ENCODE measurements at regions not wholly inside any gene's neighbourhood (a gene's known extent, or its start where the extent isn't known, plus 50 kb on each side); places are given as distances from the start of the nearest gene placed in this dataset.
"Not testable (repeated sequence)": the region's sequence is repeated elsewhere in the genome, so short reads cannot be mapped to it uniquely, and the experiment has no call there.

GRCh38 chr12:75759196-75759595 is 247.8 kb upstream of the KRR1 start:
- intact Hi-C loops (cut with DNase I) = no loop called here
- DNase-seq (no peak), ATAC-seq (ENCODE audit: poor library complexity) (no peak)

DNA sequence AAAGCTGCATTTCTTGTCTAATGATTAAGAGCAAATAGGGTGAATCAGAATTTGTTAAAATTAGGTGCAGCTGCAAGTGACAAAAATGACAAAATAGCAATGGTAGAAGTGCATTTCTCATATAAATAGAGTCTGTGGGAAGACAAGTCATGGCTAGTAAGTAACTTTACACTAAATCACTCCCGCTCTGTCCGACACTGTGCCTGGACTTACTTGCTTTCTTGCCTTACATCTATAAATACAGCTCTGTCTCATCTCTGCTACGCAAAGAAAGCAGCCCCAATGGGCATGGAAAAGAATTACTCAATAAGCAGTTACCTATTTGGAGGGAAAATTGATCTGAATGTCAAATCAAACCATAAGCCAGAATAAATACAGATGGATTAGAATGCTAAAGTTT is 245.4 kb upstream of the KRR1 start:
- no peak for DNase-seq
- no peak for ATAC-seq (ENCODE audit: poor library complexity)
- intact Hi-C loops (cut with DNase I) = no loop called here

DNA sequence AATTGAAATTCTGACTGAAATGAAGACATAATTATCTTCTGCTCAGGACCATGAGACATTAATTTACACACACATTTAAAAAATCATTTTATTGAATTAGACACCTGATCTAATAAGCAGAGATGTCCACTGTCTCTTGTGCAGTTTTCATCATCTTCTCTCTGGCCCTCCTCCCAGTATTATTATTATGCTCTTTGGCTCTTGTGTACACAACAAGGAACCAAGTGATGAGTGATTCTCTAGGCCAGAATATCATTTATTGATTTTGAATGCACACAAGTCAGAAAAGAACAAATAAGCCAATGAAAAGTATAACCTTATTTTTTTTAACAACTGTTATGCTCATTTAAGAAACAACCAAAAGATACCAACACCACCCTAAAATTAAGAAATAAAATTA is 244.7 kb upstream of the KRR1 start:
- no peak for ATAC-seq (ENCODE audit: poor library complexity)
- intact Hi-C loops (cut with DNase I) = no loop called here
- no peak for DNase-seq

DNA sequence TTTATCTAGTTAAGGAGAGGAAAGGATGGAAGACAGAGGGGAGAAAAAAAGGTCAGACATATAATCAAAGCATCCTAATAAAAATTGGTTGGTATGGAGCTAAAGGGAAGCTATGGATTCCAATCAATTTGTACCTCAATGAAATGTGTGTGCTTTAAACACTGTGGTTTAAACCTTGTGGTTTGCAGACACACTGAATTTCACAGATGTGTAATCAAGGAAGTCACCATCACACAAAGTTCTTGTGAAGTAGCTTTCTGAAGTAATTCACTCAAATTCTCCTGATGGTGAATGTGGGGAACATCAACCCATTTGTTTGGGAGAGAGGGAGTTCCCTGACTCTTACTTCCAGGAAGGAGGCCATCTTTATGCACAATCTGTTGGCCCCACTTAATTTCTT is 243.3 kb upstream of the KRR1 start:
- DNase-seq (no peak), ATAC-seq (ENCODE audit: poor library complexity) (no peak)
- intact Hi-C loops (cut with DNase I) = no loop called here

GRCh38 chr12:75754141-75754540 is 242.7 kb upstream of the KRR1 start:
- no peak for DNase-seq
- intact Hi-C loops (cut with DNase I) = no loop called here
- no peak for ATAC-seq (ENCODE audit: poor library complexity)

- intact Hi-C loops (cut with DNase I) = no loop called here
- ATAC-seq (ENCODE audit: poor library complexity) (no peak), DNase-seq (no peak)
Observed at GRCh38 chr12:75751769-75752471, 240.5 kb upstream of the KRR1 start.

GRCh38 chr12:75750716-75751306 is 239.4 kb upstream of the KRR1 start:
- DNase-seq (no peak), ATAC-seq (ENCODE audit: poor library complexity) (no peak)
- intact Hi-C loops (cut with DNase I) = no loop called here

DNA sequence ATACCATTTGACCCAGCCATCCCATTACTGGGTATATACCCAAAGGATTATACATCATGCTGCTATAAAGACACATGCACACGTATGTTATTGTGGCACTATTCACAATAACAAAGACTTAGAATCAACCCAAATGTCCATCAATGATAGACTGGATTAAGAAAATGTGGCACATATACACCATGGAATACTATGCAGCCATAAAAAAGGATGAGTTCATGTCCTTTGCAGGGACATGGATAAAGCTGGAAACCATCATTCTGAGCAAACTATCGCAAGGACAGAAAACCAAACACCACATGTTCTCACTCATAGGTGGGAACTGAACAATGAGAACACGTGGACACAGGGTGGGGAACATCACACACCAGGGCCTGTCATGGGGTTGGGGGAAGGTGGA is 237.6 kb upstream of the KRR1 start:
- ATAC-seq (ENCODE audit: poor library complexity); intact Hi-C loops (cut with DNase I); DNase-seq: not testable (repeated sequence)

- no peak for ATAC-seq (ENCODE audit: poor library complexity)
- no peak for DNase-seq
- intact Hi-C loops (cut with DNase I) = no loop called here
Observed at GRCh38 chr12:75748136-75748535, 236.7 kb upstream of the KRR1 start.

DNA sequence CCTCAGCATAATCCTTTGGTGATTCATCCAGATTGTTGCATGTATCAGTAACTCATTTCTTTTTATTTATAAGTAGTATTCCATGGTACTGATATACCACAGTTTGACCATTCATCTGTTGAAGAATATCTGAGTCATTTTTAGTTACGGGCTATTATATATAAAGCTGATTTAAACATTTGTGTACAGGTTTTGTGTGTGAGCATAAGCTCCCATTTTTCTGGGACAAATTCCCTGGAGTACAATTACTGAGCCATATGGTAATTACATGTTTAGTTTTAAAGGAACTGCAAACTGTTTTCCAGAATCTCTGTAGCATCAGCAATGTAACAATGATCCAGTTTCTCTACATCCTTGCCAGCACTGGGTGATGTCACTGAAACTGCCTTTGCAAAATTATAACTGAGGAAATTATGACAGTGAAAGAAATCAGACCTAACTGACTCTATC is 236.2 kb upstream of the KRR1 start:
- DNase-seq (no peak), ATAC-seq (ENCODE audit: poor library complexity) (no peak)
- intact Hi-C loops (cut with DNase I) = no loop called here

DNA sequence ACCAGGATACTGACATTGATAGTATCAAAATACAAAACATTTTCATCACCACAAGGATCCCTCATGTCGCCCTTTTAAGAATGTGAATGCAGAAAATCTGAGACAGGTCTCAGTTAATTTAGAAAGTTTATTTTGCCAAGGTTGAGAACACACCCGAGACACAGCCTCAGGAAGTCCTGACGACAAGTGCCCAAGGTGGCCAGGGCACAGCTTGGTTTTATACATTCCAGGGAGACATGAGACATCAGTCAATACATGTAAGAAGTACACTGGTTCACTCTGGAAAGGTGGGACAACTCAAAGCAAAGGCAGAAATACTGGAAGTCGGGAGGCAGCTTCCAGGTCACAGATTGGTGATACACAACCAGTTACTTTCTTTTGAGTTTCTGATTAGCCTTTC is 235.2 kb upstream of the KRR1 start:
- ATAC-seq (ENCODE audit: poor library complexity) (no peak), DNase-seq (no peak)
- intact Hi-C loops (cut with DNase I) = no loop called here

- no peak for DNase-seq
- intact Hi-C loops (cut with DNase I) = no loop called here
- no peak for ATAC-seq (ENCODE audit: poor library complexity)
Observed at GRCh38 chr12:75744607-75745256, 233.3 kb upstream of the KRR1 start.

- no peak for ATAC-seq (ENCODE audit: poor library complexity)
- intact Hi-C loops (cut with DNase I) = no loop called here
- DNase-seq = no peak
Observed at GRCh38 chr12:75742961-75743360, 231.6 kb upstream of the KRR1 start.

DNA sequence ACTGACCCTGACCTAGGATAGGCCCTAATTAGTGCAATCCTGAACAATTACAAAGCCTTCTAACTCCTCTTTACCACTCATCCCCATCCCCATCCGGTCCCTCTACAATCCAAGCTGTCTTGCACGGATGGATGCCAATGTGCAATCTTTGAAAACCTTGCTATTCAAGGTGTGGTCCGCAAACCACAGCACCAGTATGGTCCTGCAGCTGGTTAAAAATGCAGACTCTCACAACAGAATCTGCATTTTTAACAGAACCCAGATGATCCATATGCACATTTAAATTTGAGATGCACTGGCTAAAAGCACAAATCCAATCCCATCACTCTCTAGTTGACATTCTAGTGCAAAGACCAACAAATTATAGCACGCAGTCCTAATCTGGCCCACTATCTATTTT is 230.6 kb upstream of the KRR1 start:
- no peak for ATAC-seq (ENCODE audit: poor library complexity)
- intact Hi-C loops (cut with DNase I) = no loop called here
- no peak for DNase-seq

- intact Hi-C loops (cut with DNase I) = no loop called here
- ATAC-seq (ENCODE audit: poor library complexity) = no peak
- DNase-seq = no peak
Observed at GRCh38 chr12:75739912-75740311, 228.5 kb upstream of the KRR1 start.

- intact Hi-C loops (cut with DNase I); ATAC-seq (ENCODE audit: poor library complexity); DNase-seq: not testable (repeated sequence)
Observed at GRCh38 chr12:75739098-75739497, 227.7 kb upstream of the KRR1 start.

GRCh38 chr12:75738486-75738885 is 227.1 kb upstream of the KRR1 start:
- DNase-seq = no peak
- ATAC-seq (ENCODE audit: poor library complexity) = no peak
- intact Hi-C loops (cut with DNase I) = no loop called here

DNA sequence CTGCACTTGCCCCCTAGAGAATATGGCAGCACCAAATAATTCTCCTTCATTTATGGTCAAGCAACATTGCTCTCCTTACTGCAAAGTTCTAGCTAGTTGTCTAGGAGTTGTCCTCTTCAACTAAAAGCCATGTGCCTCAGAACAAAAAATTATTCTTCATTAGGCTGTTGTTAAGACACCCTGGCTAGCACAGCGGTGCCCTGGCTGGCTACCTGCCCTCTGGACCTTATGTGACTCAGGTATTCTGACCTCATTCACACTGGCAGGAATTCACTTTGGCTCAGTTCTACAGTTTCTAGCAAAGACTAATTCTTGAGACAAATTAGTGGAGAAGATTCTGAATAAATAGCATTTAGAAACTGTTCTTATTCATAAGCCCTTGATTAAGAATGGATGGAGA is 224.4 kb upstream of the KRR1 start:
- ATAC-seq (ENCODE audit: poor library complexity) (no peak), DNase-seq (no peak)
- intact Hi-C loops (cut with DNase I) = no loop called here

DNA sequence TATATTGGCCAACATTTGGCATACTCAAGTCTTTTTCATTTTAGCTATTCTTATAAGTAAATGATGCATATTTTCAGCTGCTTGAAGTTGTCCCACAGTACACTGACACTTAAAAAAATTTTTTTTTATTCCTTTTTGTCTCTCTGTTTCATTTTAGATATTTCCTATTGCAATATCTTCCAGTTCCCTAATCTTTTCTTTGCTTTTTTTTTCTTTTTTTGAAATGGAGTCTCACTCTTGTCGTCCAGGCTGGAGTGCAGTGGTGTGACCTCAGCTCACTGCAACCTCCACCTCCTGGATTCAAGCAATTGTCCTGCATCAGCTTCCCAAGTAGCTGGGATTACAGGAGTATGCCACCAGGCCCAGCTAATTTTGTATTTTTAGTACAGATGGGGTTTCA is 217.4 kb upstream of the KRR1 start:
- intact Hi-C loops (cut with DNase I) = no loop called here
- DNase-seq = no peak
- no peak for ATAC-seq (ENCODE audit: poor library complexity)

DNA sequence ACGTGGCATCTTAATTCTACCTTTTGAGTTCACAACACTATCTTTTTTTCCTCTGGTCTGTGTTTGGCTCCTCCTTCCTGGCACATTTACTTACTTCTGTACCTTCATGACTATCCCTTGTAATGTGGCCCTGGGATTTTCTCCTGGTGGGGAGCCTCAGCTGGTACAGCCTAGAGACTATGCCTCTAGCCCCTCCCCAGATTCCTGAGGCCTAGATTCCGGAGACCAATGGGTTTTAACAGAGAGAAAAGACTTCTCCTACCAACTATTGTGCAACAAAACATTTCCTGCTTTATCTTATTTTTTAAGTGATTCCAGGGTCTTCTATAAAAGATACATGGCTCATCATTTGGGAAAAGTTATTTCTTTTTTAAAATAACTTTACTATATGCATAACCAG is 216.2 kb upstream of the KRR1 start:
- no peak for ATAC-seq (ENCODE audit: poor library complexity)
- DNase-seq = no peak
- intact Hi-C loops (cut with DNase I) = no loop called here
